HEK293 (cell line): ENCODE measurements at regions not wholly inside any gene's neighbourhood (a gene's known extent, or its start where the extent isn't known, plus 50 kb on each side); places are given as distances from the start of the nearest gene placed in this dataset.

ENCODE experiments used
- RBAK ChIP-seq: fragments of 450-650 bp; formaldehyde crosslinking; IDR thresholded peaks from 2 replicates; pipeline ENCODE4 v1.5.1; 2016; ENCODE audit warnings: missing biosample characterization, missing genetic modification characterization
- YY1 ChIP-seq: fragments of 450-650 bp; formaldehyde crosslinking; IDR thresholded peaks from 2 replicates; pipeline ENCODE4 v1.5.1; 2018; ENCODE audit warnings: missing biosample characterization, missing genetic modification characterization
- ZBTB21 ChIP-seq: fragments of 450-650 bp; formaldehyde crosslinking; IDR thresholded peaks from 2 replicates; pipeline ENCODE4 v1.5.1; 2017; ENCODE audit warnings: missing biosample characterization, missing genetic modification characterization
- ZNF239 ChIP-seq: fragments of 450-650 bp; formaldehyde crosslinking; IDR thresholded peaks from 2 replicates; pipeline ENCODE4 v1.5.1; 2016; ENCODE audit warnings: missing biosample characterization, missing genetic modification characterization
- ZNF274 ChIP-seq, 2 experiments: fragments of 200-500 bp in 1 of 2; fragments of 450-650 bp in 1 of 2; sonication (Bioruptor generic) in 1 of 2; formaldehyde crosslinking in 1 of 2; IDR thresholded peaks; 2 replicates each; pipeline versions ENCODE4 v1.5.1 to v1.6.1; 2014 to 2016; ENCODE audit warnings: borderline replicate concordance in 1 of 2, inconsistent platforms in 1 of 2, low read length in 1 of 2, missing biosample characterization in 1 of 2, missing genetic modification characterization in 1 of 2
- ZNF426 ChIP-seq: fragments of 450-650 bp; formaldehyde crosslinking; IDR thresholded peaks from 2 replicates; pipeline ENCODE4 v1.5.1; 2017; ENCODE audit warnings: missing biosample characterization, missing genetic modification characterization, mild to moderate bottlenecking, inconsistent platforms, moderate library complexity
- ZNF518A ChIP-seq: fragments of 450-650 bp; formaldehyde crosslinking; conservative IDR thresholded peaks from 2 replicates; pipeline ENCODE4 v1.5.1; 2016; ENCODE audit warnings: low read depth, missing biosample characterization, missing genetic modification characterization
- ZNF654 ChIP-seq: fragments of 450-650 bp; formaldehyde crosslinking; IDR thresholded peaks from 2 replicates; pipeline ENCODE4 v1.5.1; 2016; ENCODE audit warnings: low read depth, missing biosample characterization, missing genetic modification characterization
- ZNF664 ChIP-seq: fragments of 450-650 bp; formaldehyde crosslinking; IDR thresholded peaks from 2 replicates; pipeline ENCODE4 v1.5.1; 2016; ENCODE audit warnings: missing biosample characterization, missing genetic modification characterization
- ZNF792 ChIP-seq: fragments of 450-650 bp; formaldehyde crosslinking; IDR thresholded peaks from 2 replicates; pipeline ENCODE4 v1.5.1; 2016; ENCODE audit warnings: missing biosample characterization, missing genetic modification characterization
- ZNF837 ChIP-seq: fragments of 450-650 bp; formaldehyde crosslinking; IDR thresholded peaks from 2 replicates; pipeline ENCODE4 v1.5.1; 2016; ENCODE audit warnings: missing biosample characterization, missing genetic modification characterization
- ZSCAN16 ChIP-seq: fragments of 450-650 bp; formaldehyde crosslinking; IDR thresholded peaks from 2 replicates; pipeline ENCODE4 v1.5.1; 2016; ENCODE audit warnings: missing biosample characterization, missing genetic modification characterization
- TF ChIP-seq, protein P1 (sequence below): fragments of 450-650 bp; formaldehyde crosslinking; IDR thresholded peaks from 2 replicates; pipeline ENCODE4 v1.5.1; 2016; ENCODE audit warnings: missing biosample characterization, missing genetic modification characterization
- TF ChIP-seq, protein P2 (sequence below): fragments of 450-650 bp; formaldehyde crosslinking; IDR thresholded peaks from 2 replicates; pipeline ENCODE4 v1.5.1; 2016; ENCODE audit warnings: missing biosample characterization, missing genetic modification characterization

DNA sequence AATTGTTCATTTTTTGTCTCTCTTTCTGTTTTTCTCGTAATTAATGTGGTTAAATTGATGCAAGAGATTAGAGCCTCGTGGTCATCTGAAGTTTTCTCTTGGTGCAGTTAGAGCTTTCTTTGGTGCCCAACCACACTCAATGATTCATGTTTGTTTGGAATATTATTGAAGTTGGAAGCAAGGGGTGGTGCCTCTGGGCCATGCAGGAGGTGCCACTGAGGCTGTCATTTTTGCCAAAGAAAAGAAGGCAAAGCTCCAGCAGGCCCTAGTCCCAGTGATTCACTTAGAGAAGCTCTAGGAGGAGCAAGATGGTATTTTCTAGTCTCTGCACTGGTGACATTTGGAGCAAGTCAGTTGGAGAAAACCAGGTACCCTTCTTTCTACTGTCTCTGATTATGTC lies 144.5 kb upstream of the RALGAPA2 start:
- TF ChIP-seq, protein P1, sequence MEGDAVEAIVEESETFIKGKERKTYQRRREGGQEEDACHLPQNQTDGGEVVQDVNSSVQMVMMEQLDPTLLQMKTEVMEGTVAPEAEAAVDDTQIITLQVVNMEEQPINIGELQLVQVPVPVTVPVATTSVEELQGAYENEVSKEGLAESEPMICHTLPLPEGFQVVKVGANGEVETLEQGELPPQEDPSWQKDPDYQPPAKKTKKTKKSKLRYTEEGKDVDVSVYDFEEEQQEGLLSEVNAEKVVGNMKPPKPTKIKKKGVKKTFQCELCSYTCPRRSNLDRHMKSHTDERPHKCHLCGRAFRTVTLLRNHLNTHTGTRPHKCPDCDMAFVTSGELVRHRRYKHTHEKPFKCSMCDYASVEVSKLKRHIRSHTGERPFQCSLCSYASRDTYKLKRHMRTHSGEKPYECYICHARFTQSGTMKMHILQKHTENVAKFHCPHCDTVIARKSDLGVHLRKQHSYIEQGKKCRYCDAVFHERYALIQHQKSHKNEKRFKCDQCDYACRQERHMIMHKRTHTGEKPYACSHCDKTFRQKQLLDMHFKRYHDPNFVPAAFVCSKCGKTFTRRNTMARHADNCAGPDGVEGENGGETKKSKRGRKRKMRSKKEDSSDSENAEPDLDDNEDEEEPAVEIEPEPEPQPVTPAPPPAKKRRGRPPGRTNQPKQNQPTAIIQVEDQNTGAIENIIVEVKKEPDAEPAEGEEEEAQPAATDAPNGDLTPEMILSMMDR (tag by site-specific recombination): no peak
- TF ChIP-seq ZNF664 (tag by site-specific recombination) (no peak), ZNF792 (tag by site-specific recombination) (no peak), RBAK (tag by site-specific recombination) (no peak), ZNF654 (tag by site-specific recombination) (no peak), ZNF274 (IDR thresholded peaks at IDR 0.05; ENCODE audit: low read length) (no peak), ZNF274 (tag by site-specific recombination; IDR thresholded peaks at IDR 0.05; ENCODE audit: borderline replicate concordance) (no peak), ZNF518A (tag by site-specific recombination) (no peak), ZNF837 (tag by site-specific recombination) (no peak), YY1 (tag by site-specific recombination) (no peak), ZNF239 (tag by site-specific recombination) (no peak), ZBTB21 (tag by site-specific recombination) (no peak), ZSCAN16 (no peak), ZNF426 (no peak)
- TF ChIP-seq, protein P2, sequence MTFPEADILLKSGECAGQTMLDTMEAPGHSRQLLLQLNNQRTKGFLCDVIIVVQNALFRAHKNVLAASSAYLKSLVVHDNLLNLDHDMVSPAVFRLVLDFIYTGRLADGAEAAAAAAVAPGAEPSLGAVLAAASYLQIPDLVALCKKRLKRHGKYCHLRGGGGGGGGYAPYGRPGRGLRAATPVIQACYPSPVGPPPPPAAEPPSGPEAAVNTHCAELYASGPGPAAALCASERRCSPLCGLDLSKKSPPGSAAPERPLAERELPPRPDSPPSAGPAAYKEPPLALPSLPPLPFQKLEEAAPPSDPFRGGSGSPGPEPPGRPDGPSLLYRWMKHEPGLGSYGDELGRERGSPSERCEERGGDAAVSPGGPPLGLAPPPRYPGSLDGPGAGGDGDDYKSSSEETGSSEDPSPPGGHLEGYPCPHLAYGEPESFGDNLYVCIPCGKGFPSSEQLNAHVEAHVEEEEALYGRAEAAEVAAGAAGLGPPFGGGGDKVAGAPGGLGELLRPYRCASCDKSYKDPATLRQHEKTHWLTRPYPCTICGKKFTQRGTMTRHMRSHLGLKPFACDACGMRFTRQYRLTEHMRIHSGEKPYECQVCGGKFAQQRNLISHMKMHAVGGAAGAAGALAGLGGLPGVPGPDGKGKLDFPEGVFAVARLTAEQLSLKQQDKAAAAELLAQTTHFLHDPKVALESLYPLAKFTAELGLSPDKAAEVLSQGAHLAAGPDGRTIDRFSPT: no peak
